WTC11 (cell line): ENCODE measurements at regions not wholly inside any gene's neighbourhood (a gene's known extent, or its start where the extent isn't known, plus 50 kb on each side); places are given as distances from the start of the nearest gene placed in this dataset.

Experiments
- ATAC-seq: fragments of 200-7000 bp; cut with Tn5 transposase; 2 replicates; pipeline ENCODE4 v1.10.0; 2021; ENCODE audit warnings: mild to moderate bottlenecking, moderate library complexity
- CTCF ChIA-PET: fragments of 300-600 bp; sonication (Branson Sonifier 250); formaldehyde crosslinking; loops from one replicate; lab custom pipeline; 2021; ENCODE audit warnings: antibody characterized with exemption; lab: Charles Lee
- POLR2A ChIA-PET: fragments of 350-600 bp; sonication (Branson Sonifier 250); formaldehyde crosslinking; loops from one replicate; lab custom pipeline; 2021; ENCODE audit warnings: antibody characterized with exemption; lab: Charles Lee
- DNase-seq: peaks from one replicate; pipeline ENCODE4 v3.0.0; 2021; ENCODE audit warnings: low spot score
- H3K27ac Mint-ChIP-seq: 2 replicates; pipeline ENCODE4 v1.8.0; 2021; ENCODE audit warnings: mixed read lengths
- H3K27me3 Mint-ChIP-seq: 2 replicates; pipeline ENCODE4 v1.8.0; 2021; ENCODE audit warnings: low read depth, mild to moderate bottlenecking, moderate library complexity, mixed read lengths
- H3K36me3 Mint-ChIP-seq: 2 replicates; pipeline ENCODE4 v1.8.0; 2021; ENCODE audit warnings: mixed read lengths
- H3K4me1 Mint-ChIP-seq: 2 replicates; pipeline ENCODE4 v1.8.0; 2022; ENCODE audit warnings: mixed read lengths
- H3K4me3 Mint-ChIP-seq: 2 replicates; pipeline ENCODE4 v1.8.0; 2021; ENCODE audit warnings: mild to moderate bottlenecking, moderate library complexity, mixed read lengths
- H3K9me3 Mint-ChIP-seq: 2 replicates; pipeline ENCODE4 v1.8.0; 2021; ENCODE audit warnings: mixed read lengths
- ETV6 ChIP-seq: sonication (generic); formaldehyde crosslinking; IDR thresholded peaks from 2 replicates; pipeline ENCODE4 v1.8.1; 2022; ENCODE audit warnings: mild to moderate bottlenecking, missing genetic modification reagents
- GABPB1 ChIP-seq: sonication (generic); formaldehyde crosslinking; IDR thresholded peaks from 2 replicates; pipeline ENCODE4 v1.8.1; 2023; ENCODE audit warnings: mild to moderate bottlenecking, missing genetic modification reagents
- GRHL2 ChIP-seq: fragments of 250-450 bp; sonication (Bioruptor Pico); IDR thresholded peaks from 2 replicates; pipeline ENCODE4 v1.8.0; 2022; ENCODE audit warnings: mild to moderate bottlenecking, moderate library complexity; ENCODE audit not compliant: insufficient replicate concordance, severe bottlenecking
- IRF1 ChIP-seq: sonication (generic); formaldehyde crosslinking; IDR thresholded peaks from 2 replicates; pipeline ENCODE4 v1.8.0; 2023; ENCODE audit warnings: missing genetic modification reagents
- IRF2 ChIP-seq: sonication (generic); formaldehyde crosslinking; IDR thresholded peaks from 2 replicates; pipeline ENCODE4 v1.8.0; 2022; ENCODE audit warnings: low read depth, missing genetic modification reagents, borderline replicate concordance
- JAZF1 ChIP-seq: fragments of 250-450 bp; sonication (Bioruptor Pico); IDR thresholded peaks from 2 replicates; pipeline ENCODE4 v1.9.0; 2021; ENCODE audit warnings: moderate library complexity, mild to moderate bottlenecking, inconsistent platforms
- KAT7 ChIP-seq: sonication (generic); formaldehyde crosslinking; IDR thresholded peaks from 2 replicates; pipeline ENCODE4 v1.8.1; 2023; ENCODE audit warnings: missing genetic modification reagents, mild to moderate bottlenecking, borderline replicate concordance
- MYBL2 ChIP-seq: sonication (generic); formaldehyde crosslinking; IDR thresholded peaks from 2 replicates; pipeline ENCODE4 v1.8.1; 2023; ENCODE audit warnings: mild to moderate bottlenecking, moderate library complexity, missing genetic modification reagents
- NFYB ChIP-seq: sonication (generic); formaldehyde crosslinking; conservative IDR thresholded peaks from 2 replicates; pipeline ENCODE4 v1.8.0; 2022; ENCODE audit warnings: low read depth, missing genetic modification reagents
- PREB ChIP-seq: sonication (generic); formaldehyde crosslinking; IDR thresholded peaks from 2 replicates; pipeline ENCODE4 v1.8.1; 2022; ENCODE audit warnings: mild to moderate bottlenecking, missing genetic modification reagents, moderate library complexity, borderline replicate concordance
- SMAD4 ChIP-seq: sonication (generic); formaldehyde crosslinking; IDR thresholded peaks from 2 replicates; pipeline ENCODE4 v1.8.0; 2022; ENCODE audit warnings: mild to moderate bottlenecking, missing genetic modification reagents
- TCF7 ChIP-seq: sonication (generic); formaldehyde crosslinking; IDR thresholded peaks from 2 replicates; pipeline ENCODE4 v1.8.0; 2022; ENCODE audit warnings: mild to moderate bottlenecking, low read depth, missing genetic modification reagents, moderate library complexity
- TP53 ChIP-seq: sonication (generic); formaldehyde crosslinking; IDR thresholded peaks from 2 replicates; pipeline ENCODE4 v1.8.1; 2023; ENCODE audit warnings: mild to moderate bottlenecking, missing genetic modification reagents
- USF2 ChIP-seq: sonication (generic); formaldehyde crosslinking; IDR thresholded peaks from 2 replicates; pipeline ENCODE4 v1.8.1; 2023; ENCODE audit warnings: mild to moderate bottlenecking, missing genetic modification reagents, moderate library complexity
- ZNF232 ChIP-seq: sonication (generic); formaldehyde crosslinking; IDR thresholded peaks from 2 replicates; pipeline ENCODE4 v1.8.0; 2022; ENCODE audit warnings: mild to moderate bottlenecking, missing genetic modification reagents
- ZNF263 ChIP-seq: sonication (generic); formaldehyde crosslinking; IDR thresholded peaks from 2 replicates; pipeline ENCODE4 v1.8.1; 2022; ENCODE audit warnings: low read depth, mild to moderate bottlenecking, moderate library complexity, missing genetic modification reagents
- ZNF512 ChIP-seq: sonication (generic); formaldehyde crosslinking; IDR thresholded peaks from 2 replicates; pipeline ENCODE4 v1.8.1; 2022; ENCODE audit warnings: missing genetic modification reagents, borderline replicate concordance
- ZNF532 ChIP-seq: fragments of 250-450 bp; sonication (Bioruptor Pico); IDR thresholded peaks from 2 replicates; pipeline ENCODE4 v1.9.0; 2021; ENCODE audit warnings: mild to moderate bottlenecking, borderline replicate concordance
- ZSCAN18 ChIP-seq: fragments of 250-450 bp; sonication (Bioruptor Pico); IDR thresholded peaks from 2 replicates; pipeline ENCODE4 v2.1.2; 2022; ENCODE audit warnings: mild to moderate bottlenecking, moderate library complexity

- DNase-seq (no peak), ATAC-seq (no peak)
- Mint-ChIP-seq H3K4me1 (peaks cover 26% of the 10 kb centered on the region), H3K27ac (no peak overlapping the region), H3K4me3 (no peak overlapping the region), H3K27me3 (no peaks in the 10 kb centered on the region; the same call in 1 of the 2 replicates), H3K9me3 (peaks cover 21% of the 10 kb centered on the region), H3K36me3 (peaks cover 14% of the 10 kb centered on the region)
- TF ChIP-seq IRF1 (no peak), KAT7 (no peak), GRHL2 (no peak), IRF2 (no peak), SMAD4 (no peak), ZNF512 (CRISPR knock-in tag) (no peak), GABPB1 (CRISPR knock-in tag) (no peak), ZNF532 (CRISPR knock-in tag) (no peak), MYBL2 (CRISPR knock-in tag) (no peak), ZSCAN18 (CRISPR knock-in tag) (no peak), JAZF1 (CRISPR knock-in tag) (no peak), ZNF232 (CRISPR knock-in tag) (no peak), PREB (no peak), ZNF263 (no peak), ETV6 (CRISPR knock-in tag) (no peak), TCF7 (CRISPR knock-in tag) (no peak), NFYB (CRISPR knock-in tag) (no peak), USF2 (CRISPR knock-in tag) (no peak), TP53 (CRISPR knock-in tag) (no peak)
- ChIA-PET POLR2A (no interaction called here), CTCF (no interaction called here)
Measured at GRCh38 chr10:21347043-21347784, 178.3 kb downstream of the SKIDA1 start.
